Stimulated activated memory B cell treated with anti-CD40 and anti-IgM and Interleukin-4, amounts not matched to agents 10 μg/mL and 1 μg/mL and 100 μg/mL, for 72 hours (primary cell): ENCODE measurements at regions not wholly inside any gene's neighbourhood (a gene's known extent, or its start where the extent isn't known, plus 50 kb on each side); places are given as distances from the start of the nearest gene placed in this dataset.
"Not testable (repeated sequence)": the region's sequence is repeated elsewhere in the genome, so short reads cannot be mapped to it uniquely, and the experiment has no call there.

Experiments
- ATAC-seq: fragments of 150-1000 bp; cut with Tn5 transposase; 2 replicates; pipeline ENCODE4 v1.10.0; 2021
- H3K27ac Mint-ChIP-seq: one replicate; pipeline ENCODE4 v1.8.0; 2022; ENCODE audit warnings: mild to moderate bottlenecking, mixed read lengths
- H3K27me3 Mint-ChIP-seq: one replicate; pipeline ENCODE4 v1.8.0; 2022; ENCODE audit warnings: mixed read lengths
- H3K36me3 Mint-ChIP-seq: one replicate; pipeline ENCODE4 v1.8.0; 2022; ENCODE audit warnings: mixed read lengths
- H3K4me1 Mint-ChIP-seq: one replicate; pipeline ENCODE4 v1.8.0; 2022; ENCODE audit warnings: mixed read lengths
- H3K4me3 Mint-ChIP-seq: one replicate; pipeline ENCODE4 v1.8.0; 2022; ENCODE audit warnings: mild to moderate bottlenecking, moderate library complexity, mixed read lengths
- H3K9me3 Mint-ChIP-seq: one replicate; pipeline ENCODE4 v1.8.0; 2022; ENCODE audit warnings: mixed read lengths

DNA sequence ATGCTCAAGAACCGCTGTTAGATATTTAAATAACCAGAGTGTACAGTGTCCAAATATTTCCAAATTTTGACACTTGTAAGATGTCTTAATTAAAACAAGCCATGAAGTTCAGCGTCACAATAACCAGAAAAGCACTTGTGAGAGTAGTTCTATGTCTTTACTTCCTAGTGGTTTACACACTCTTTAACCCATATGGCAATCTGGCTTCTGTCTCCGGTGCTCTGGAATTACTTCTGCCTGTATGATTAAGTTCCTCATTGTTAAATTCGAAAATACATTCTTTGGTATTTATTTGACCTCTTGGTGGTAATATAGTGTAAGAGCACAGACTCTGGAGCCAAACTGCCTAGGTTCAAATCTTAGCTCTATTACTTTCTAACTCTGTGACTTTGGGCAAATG lies 89.9 kb upstream of the NOTCH2NLA start:
- H3K4me1 Mint-ChIP-seq, H3K36me3 Mint-ChIP-seq, H3K27me3 Mint-ChIP-seq, ATAC-seq, H3K27ac Mint-ChIP-seq, H3K4me3 Mint-ChIP-seq, H3K9me3 Mint-ChIP-seq: not testable (repeated sequence)

DNA sequence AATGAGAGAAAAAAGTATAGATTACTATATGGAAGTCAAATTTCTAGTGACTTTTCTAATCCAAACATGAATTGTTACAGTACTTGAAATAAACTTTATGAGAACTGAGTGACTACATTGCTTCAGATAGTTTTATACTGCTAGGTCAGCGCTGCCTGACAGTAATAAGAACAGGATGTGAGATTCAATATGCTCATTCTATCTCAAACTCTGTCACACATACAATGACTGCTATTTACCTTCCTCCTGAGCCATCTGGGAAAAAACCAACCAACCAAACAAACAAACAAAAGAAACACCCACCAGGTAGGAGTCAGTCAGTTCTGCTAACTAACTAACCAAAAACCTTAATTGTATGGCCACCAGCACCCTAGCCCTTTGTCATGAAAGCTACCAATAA lies 89.0 kb upstream of the NOTCH2NLA start:
- H3K36me3 Mint-ChIP-seq, ATAC-seq, H3K9me3 Mint-ChIP-seq, H3K27me3 Mint-ChIP-seq, H3K27ac Mint-ChIP-seq, H3K4me3 Mint-ChIP-seq, H3K4me1 Mint-ChIP-seq: not testable (repeated sequence)

DNA sequence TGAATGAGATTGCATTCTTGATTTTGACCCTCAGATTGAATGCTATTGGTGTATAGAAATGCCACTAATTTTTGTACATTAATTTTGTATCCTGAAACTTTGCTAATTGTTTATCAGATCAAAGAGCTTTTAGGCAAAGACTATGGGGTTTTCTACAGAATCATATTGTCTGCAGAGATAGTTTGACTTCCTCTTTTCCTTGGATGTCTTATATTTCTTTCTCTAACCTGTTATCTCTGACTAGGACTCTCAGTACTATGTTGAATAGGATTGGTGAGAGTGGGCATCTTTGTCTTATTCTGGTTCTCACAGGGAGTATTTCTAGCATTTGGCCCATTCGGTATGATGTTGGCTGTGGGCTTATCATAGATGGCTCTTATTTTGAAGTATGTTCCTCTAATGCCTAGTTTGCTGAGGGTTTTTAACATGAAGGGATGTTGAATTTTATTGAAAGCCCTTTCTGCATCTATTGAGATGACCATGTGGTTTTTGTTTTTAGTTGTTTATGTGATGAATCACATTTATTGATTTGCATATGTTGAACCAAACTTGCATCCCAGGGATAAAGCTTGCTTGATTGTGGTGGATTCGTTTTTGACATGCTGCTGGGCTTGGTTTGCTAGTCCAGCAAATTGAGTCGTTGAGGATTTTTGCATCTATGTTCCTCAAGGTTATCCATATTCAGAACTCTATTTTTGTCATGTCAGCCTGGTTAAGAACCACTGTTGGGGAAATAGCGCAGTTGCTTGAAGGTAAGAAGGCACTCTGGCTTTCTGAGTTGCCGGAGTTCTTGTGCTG lies 85.8 kb upstream of the NOTCH2NLA start:
- H3K4me1 Mint-ChIP-seq, H3K9me3 Mint-ChIP-seq, ATAC-seq, H3K36me3 Mint-ChIP-seq, H3K27ac Mint-ChIP-seq, H3K4me3 Mint-ChIP-seq, H3K27me3 Mint-ChIP-seq: not testable (repeated sequence)

DNA sequence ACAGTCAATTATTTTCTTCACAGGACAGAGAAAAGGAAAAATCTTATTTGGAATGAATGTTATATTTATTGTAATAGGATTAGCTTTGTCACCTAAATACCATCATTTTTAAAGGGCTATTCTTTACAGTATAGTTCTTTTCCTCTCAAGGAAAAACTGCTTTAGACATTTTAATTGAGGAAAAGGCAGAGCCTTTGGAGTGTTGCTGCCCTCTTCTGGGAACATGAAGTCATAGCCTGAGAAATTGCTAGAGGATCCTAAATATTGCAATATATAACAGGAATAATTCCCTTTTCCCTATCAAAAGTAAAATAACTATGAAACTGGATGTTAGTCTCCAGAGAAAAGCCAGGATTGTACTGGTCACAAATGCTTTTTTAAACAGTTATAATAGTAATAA lies 81.8 kb upstream of the NOTCH2NLA start:
- not testable (repeated sequence) for H3K4me1 Mint-ChIP-seq, H3K36me3 Mint-ChIP-seq, H3K4me3 Mint-ChIP-seq, H3K9me3 Mint-ChIP-seq, ATAC-seq, H3K27me3 Mint-ChIP-seq, H3K27ac Mint-ChIP-seq

DNA sequence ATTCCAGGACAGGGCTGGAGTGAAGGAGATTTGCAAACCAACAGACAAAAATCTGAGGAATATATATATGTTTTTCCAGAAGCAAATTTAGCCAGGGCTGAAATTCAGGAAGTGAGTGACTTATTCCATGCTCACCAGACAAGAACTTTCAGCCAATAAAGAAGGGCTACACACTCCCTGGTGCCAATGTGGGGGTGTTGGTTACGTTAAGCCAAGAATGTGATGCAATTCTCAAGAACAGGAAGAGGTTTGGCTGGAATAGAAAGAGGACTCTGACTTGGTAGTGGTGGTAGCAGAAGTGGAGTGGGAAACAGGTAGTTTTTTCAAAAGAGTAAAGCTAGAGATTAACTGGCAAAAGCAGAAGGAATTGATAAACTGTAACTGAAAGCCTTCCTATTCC lies 80.6 kb upstream of the NOTCH2NLA start:
- H3K36me3 Mint-ChIP-seq, H3K27me3 Mint-ChIP-seq, ATAC-seq, H3K4me3 Mint-ChIP-seq, H3K27ac Mint-ChIP-seq, H3K4me1 Mint-ChIP-seq, H3K9me3 Mint-ChIP-seq: not testable (repeated sequence)

DNA sequence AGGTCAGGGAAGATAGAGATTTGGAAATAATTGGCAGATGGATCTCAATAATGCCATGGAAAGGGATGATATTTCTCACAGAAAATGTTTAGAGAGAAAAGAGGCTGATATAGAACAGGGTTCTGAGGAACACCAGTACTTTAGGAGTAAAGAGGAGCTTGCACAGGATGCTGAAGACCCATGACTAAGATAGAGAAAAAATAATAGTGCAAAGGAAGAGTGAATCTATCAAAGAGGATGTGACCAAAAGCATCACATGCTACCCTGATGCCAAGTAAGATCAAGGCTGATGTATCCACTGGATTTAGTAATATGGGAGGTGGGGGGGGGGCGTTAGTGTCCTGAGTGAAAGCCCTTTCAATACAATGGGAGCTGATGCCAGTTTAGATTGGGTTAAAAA lies 80.1 kb upstream of the NOTCH2NLA start:
- H3K27ac Mint-ChIP-seq, H3K27me3 Mint-ChIP-seq, ATAC-seq, H3K4me3 Mint-ChIP-seq, H3K9me3 Mint-ChIP-seq, H3K36me3 Mint-ChIP-seq, H3K4me1 Mint-ChIP-seq: not testable (repeated sequence)

DNA sequence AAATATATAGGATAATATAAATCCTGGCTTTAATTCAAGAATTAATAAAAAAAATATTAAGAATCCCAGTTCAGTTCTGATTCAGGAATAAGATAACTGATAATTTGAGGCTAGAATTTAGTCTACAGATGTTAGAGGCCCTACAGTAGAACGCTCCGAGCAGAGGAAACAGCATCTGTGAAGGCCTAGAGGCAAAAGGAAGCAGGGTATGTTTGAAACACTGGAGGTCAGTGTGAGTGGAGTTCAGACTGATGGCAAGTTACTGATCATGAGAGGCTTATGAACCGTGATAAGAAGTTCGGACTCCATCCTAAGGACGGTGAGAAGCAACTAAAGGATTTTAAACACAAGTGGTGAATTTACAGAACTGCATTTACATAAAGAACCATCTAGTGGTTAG lies 79.3 kb upstream of the NOTCH2NLA start:
- not testable (repeated sequence) for H3K27me3 Mint-ChIP-seq, H3K27ac Mint-ChIP-seq, H3K4me1 Mint-ChIP-seq, H3K9me3 Mint-ChIP-seq, ATAC-seq, H3K36me3 Mint-ChIP-seq, H3K4me3 Mint-ChIP-seq

DNA sequence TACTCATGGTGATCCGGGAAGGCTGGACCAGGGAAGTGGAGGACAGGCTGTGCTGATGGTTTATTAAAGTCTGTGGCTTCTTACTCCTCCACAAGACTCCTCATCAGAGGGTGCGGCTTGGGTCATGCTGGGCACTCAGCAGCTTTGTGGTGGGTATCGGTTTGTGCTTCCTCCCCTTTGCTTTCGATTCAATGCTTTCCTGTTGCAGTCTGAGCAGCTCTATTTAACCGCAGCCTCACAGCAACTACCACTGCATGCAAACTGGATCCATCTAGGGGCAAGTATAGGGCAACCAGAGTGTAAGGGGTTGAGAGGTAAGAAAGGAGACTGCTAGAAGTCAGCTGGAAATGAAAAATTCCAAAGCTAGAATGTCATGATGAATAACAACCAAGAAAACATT lies 78.8 kb upstream of the NOTCH2NLA start:
- not testable (repeated sequence) for H3K27ac Mint-ChIP-seq, H3K4me1 Mint-ChIP-seq, H3K27me3 Mint-ChIP-seq, H3K9me3 Mint-ChIP-seq, H3K4me3 Mint-ChIP-seq, H3K36me3 Mint-ChIP-seq
- ATAC-seq = peak; percentile 100

DNA sequence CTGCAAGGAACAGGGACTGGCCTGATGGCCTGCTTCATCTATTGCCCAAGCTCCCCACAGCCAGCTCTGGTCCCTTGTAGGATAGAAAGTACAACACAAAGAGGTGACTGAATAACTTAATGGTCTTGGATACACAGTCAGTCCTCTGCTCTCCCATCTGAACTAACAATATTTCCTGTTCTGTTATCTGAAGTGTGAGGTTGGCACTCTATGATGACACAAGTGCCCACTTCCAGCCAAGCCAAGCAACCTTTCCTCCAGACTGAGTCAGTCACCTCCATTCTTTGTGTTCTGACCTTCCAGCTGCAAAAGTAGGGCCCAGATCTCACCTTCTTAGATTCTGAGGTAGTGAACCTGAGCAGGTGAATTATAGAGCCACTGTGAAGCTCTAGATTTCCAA lies 77.8 kb upstream of the NOTCH2NLA start:
- H3K9me3 Mint-ChIP-seq, H3K4me1 Mint-ChIP-seq, H3K27me3 Mint-ChIP-seq, ATAC-seq, H3K4me3 Mint-ChIP-seq, H3K27ac Mint-ChIP-seq, H3K36me3 Mint-ChIP-seq: not testable (repeated sequence)

DNA sequence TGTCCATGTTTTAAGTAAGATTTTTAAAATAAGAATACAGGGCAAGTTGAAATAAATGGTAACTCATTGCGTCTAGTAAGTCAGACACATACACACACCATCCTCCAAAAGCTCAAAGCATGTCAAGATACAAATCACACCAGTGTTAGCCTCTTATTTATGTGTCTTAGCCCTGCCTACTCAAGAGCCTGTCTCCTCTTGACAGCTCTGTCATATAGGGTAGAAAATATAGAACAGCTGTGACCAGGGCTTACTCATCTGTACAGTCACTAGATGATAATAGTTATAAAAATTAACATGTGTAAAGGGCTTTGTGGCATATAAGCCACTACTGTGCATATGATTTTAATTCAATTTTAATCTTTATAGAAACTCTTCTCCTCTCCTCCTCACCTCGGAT lies 76.6 kb upstream of the NOTCH2NLA start:
- H3K27ac Mint-ChIP-seq, H3K27me3 Mint-ChIP-seq, H3K4me1 Mint-ChIP-seq, ATAC-seq, H3K4me3 Mint-ChIP-seq, H3K36me3 Mint-ChIP-seq, H3K9me3 Mint-ChIP-seq: not testable (repeated sequence)

DNA sequence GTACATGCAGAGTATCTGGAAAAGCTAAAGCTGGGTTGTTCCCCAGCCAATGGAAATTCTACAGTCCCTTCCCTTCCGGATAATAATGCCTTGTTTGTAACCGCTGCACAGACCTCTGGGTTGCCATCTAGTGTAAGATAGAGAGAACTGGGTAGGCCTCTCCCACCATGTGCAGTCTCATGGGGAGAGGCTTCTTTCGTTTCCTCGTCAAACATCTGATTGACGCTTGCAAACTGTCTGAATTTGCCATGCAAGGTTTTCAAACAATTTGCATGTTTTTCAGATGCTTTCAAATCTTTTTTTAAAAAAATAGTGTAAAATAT lies 69.7 kb upstream of the NOTCH2NLA start:
- H3K36me3 Mint-ChIP-seq = not testable (repeated sequence)

DNA sequence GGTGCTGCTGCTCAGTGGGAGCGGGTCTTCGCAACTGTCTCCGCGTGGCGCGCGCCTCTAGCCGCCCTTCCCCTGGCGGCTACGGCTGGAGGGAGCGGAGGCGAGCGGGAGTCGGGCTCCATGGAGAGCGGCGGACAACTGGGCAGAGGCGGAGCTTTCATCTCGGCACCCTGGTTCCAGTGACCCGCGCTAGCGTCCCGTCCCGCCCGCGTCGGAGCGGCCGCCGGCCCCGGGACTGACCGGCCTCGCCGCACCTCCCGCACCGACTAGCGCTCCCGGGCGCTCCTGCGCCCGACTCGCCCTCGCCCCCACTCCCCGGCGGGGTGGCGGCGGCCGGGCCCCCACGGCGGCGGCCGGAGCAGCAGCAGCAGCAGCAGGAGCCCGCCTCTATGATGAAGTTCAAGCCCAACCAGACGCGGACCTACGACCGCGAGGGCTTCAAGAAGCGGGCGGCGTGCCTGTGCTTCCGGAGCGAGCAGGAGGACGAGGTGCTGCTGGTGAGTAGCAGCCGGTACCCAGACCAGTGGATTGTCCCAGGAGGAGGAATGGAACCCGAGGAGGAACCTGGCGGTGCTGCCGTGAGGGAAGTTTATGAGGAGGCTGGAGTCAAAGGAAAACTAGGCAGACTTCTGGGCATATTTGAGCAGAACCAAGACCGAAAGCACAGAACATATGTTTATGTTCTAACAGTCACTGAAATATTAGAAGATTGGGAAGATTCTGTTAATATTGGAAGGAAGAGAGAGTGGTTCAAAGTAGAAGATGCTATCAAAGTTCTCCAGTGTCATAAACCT lies 69.2 kb upstream of the NOTCH2NLA start:
- not testable (repeated sequence) for H3K27ac Mint-ChIP-seq, H3K36me3 Mint-ChIP-seq, H3K9me3 Mint-ChIP-seq, H3K4me3 Mint-ChIP-seq, H3K27me3 Mint-ChIP-seq, H3K4me1 Mint-ChIP-seq
- peak; percentile 83 for ATAC-seq

More for the DNA sequence above, 69.7 kb upstream of the NOTCH2NLA start:
- H3K27me3 Mint-ChIP-seq, H3K4me3 Mint-ChIP-seq, H3K27ac Mint-ChIP-seq, H3K9me3 Mint-ChIP-seq, H3K4me1 Mint-ChIP-seq: not testable (repeated sequence)
- peak; percentile 97 for ATAC-seq

DNA sequence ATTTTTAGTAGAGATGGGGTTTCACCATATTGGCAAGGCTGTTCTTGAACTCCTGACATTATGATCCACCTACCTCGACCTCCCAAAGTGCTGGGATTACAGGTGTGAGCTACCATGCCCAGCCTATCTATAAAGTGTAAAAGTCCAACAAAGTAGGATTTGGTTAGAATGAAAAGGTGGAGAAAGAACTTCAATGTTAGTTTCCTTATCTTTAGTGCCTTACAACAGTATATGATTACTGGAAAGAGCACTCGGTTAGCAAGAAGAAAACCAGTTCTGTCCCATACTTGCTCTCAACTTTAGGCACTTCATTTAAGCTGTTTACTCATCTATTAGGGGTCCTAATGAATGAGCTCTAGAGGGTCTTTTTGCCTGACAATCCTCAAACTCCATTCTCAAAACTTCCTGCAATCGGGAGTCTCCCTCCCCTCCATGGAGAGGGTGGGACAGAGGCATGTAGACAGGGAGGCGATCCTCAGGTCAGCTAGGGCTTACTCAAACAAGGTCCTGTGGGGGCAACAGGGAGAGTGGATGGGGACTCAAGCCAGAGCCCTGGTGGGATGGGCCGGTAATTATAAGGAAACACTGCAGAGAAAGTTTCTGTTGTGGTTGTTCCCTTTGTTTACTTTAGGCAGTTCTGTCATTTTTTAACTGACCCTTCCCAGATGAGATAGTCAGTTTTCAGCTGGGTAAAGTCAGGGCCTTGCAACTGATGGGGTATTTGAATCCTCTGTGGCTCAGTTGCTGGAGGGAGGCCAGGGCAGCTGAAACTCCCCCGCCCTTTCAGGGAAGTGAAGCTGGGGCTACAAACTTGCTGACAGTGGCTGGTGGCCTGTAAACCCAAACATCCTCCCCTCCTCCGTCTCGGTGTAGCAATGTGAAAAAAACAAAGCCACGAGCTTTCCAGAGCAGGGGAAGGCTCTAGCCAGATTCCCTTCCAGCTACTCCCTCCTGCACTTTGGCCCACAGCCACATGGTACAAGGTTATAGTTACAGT lies 64.4 kb upstream of the NOTCH2NLA start:
- peak; percentile 72 for ATAC-seq
- not testable (repeated sequence) for H3K9me3 Mint-ChIP-seq

DNA sequence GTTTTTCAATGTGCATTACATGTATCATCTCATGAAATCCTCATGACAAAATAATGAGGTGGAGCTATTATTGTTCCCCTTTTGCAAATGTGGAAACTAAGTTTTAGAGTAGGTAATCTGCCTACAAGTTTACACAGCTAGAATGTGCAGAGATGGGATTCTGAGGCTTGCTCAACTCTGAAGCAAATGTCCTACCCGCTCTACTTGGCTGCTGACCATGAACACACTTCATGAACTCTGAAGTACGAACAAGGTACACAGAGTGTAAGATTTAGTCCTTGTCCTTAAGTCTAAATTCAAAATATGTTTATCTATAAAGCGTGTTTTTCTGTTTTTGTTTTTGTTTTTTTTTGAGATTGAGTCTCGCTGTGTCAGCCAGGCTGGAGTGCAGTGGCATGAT lies 63.6 kb upstream of the NOTCH2NLA start:
- H3K4me3 Mint-ChIP-seq, H3K36me3 Mint-ChIP-seq, H3K27ac Mint-ChIP-seq, H3K4me1 Mint-ChIP-seq, ATAC-seq, H3K27me3 Mint-ChIP-seq, H3K9me3 Mint-ChIP-seq: not testable (repeated sequence)

More for the DNA sequence above, 64.4 kb upstream of the NOTCH2NLA start:
- not testable (repeated sequence) for H3K4me3 Mint-ChIP-seq, H3K27me3 Mint-ChIP-seq, H3K4me1 Mint-ChIP-seq, H3K36me3 Mint-ChIP-seq, H3K27ac Mint-ChIP-seq

DNA sequence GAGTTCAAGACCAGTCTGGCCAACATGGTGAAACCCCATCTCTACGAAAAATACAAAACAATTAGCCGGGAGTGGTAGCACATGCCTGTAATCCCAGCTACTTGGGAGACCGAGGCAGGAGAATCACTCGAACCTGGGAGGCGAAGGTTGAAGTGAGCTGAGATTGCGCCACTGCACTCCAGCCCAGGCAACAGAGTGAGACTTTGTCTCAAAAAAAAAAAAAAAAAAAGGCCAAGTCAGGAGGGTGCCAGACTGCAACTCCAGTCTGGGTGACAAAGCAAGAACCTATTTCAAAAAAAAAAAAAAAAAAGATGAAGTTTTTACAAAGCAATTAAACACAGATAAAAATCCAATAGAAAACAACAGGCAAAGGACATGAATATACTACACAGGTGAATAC lies 59.1 kb upstream of the NOTCH2NLA start:
- not testable (repeated sequence) for H3K27ac Mint-ChIP-seq, H3K9me3 Mint-ChIP-seq, H3K4me1 Mint-ChIP-seq, H3K36me3 Mint-ChIP-seq, H3K4me3 Mint-ChIP-seq, H3K27me3 Mint-ChIP-seq, ATAC-seq
